Muscle of leg (tissue), 3 donors: ENCODE measurements at regions not wholly inside any gene's neighbourhood (a gene's known extent, or its start where the extent isn't known, plus 50 kb on each side); places are given as distances from the start of the nearest gene placed in this dataset.

ENCODE experiments used
- DNase-seq: peaks from one replicate; pipeline ENCODE4 v3.0.0; 2013
- H3K27ac ChIP-seq: one replicate; pipeline ENCODE4 v1.5.1; 2013; ENCODE audit warnings: mild to moderate bottlenecking, low read length, control low read depth
- H3K27me3 ChIP-seq: one replicate; pipeline ENCODE4 v1.6.1; 2013; ENCODE audit warnings: low read length; ENCODE audit not compliant: control insufficient read depth, insufficient read depth
- H3K36me3 ChIP-seq: one replicate; pipeline ENCODE4 v1.6.1; 2013; ENCODE audit warnings: low read length; ENCODE audit not compliant: control insufficient read depth, insufficient read depth
- H3K4me1 ChIP-seq: one replicate; pipeline ENCODE4 v1.6.1; 2013; ENCODE audit warnings: low read length; ENCODE audit not compliant: control insufficient read depth, insufficient read depth
- H3K4me3 ChIP-seq: one replicate; pipeline ENCODE4 v1.5.1; 2013; ENCODE audit warnings: low read length, control low read depth
- H3K9me3 ChIP-seq: replicated peaks from 2 replicates; pipeline ENCODE4 v1.6.1; 2013; ENCODE audit warnings: low read depth, low read length; ENCODE audit not compliant: control insufficient read depth
- WGBS: methylation state at CpG from one replicate; pipeline ENCODE4 v1.1.5; 2013; ENCODE audit warnings: missing lambda C conversion rate; ENCODE audit not compliant: insufficient coverage; 5-methylcytosine and 5-hydroxymethylcytosine counted together

DNA sequence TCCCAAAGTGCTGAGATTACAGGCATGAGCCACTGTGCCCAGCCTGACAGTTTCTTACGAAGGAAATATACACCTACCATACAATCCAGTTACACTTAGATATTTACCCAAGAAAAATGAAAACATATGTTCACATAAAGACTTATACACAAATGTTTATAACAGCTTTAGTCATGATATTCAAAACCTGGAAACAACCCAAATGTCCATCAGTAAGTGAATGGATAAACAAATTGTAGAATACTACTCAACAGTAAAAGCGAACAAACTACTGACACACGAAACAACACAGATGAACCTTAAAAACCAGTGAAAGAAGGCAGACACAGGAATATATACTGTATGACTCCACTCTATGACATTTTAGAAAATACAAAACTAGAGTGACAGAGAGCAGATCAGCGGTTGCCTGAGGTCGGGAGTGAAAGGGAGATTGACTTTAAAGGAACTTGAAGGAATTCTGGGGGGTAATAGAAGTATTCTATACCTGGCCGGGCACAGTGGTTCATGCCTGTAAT, 83.6 kb downstream of the SPRING1 start:
- Histone ChIP-seq H3K9me3 (peaks cover 5% of the 10 kb centered on the region), H3K27me3 (no peaks in the 10 kb centered on the region), H3K36me3 (no peaks in the 10 kb centered on the region), H3K4me1 (peaks cover 24% of the 10 kb centered on the region), H3K27ac (no peak overlapping the region), H3K4me3 (no peak overlapping the region)
- 100% methylated on average over 2 of the region's 6 CpGs for WGBS
- no peak for DNase-seq

DNA sequence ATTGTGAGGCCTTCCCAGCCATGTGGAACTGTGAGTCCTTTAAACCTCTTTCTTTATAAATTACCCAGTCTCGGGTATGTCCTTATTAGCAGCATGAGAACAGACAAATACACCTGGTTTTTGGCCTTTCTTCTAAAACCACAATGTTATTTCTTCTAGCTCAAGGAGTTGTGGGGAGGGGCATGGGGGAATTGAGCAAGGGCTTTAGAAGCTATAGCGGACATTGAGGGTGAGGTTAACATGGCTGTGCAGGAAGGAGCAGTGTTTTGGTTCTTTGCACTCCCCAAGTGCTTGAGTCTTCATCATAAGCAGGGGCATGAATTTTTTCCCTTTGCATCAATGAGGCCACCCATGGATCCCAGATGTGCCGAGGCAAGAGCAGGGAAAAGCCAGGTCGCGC, 86.8 kb downstream of the SPRING1 start:
- Histone ChIP-seq H3K9me3 (peaks cover 5% of the 10 kb centered on the region), H3K27ac (no peak overlapping the region), H3K4me3 (no peak overlapping the region), H3K4me1 (peaks cover 5% of the 10 kb centered on the region), H3K36me3 (no peaks in the 10 kb centered on the region), H3K27me3 (peaks cover 7% of the 10 kb centered on the region)
- 89% methylated on average over 4 of the region's 5 CpGs for WGBS
- no peak for DNase-seq

DNA sequence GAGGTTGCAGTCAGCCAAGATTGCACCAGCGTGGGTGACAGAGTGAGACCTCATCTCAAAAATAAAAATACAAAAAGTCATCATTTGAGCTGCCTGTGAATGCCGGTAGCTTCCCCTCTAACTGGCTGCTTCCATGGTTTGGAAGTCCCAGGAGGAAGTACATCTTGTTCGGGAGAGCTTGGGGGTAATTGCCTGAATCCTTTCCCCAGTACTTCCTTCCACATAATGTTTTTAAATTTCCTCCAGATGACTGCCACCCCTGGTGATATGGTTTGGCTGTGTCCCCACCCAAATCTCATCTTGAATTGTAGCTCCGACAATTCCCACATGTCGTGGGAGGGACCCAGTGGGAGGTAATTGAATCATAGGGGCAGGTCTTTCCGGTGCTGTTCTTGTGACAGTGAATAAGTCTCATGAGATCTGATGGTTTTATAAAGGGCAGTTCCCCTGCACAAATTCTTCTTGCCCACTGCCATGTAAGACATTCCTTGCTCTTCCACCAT, 87.2 kb downstream of the SPRING1 start:
- H3K4me1 ChIP-seq, result peaks cover 2% of the 10 kb centered on the region
- peaks cover 8% of the 10 kb centered on the region for H3K27me3 ChIP-seq
- WGBS, result no CpG with 5 or more reads among the region's 6 CpGs
- DNase-seq, result no peak
- no peak overlapping the region for H3K27ac ChIP-seq
- no peaks in the 10 kb centered on the region for H3K36me3 ChIP-seq
- peaks cover 5% of the 10 kb centered on the region for H3K9me3 ChIP-seq
- no peak overlapping the region for H3K4me3 ChIP-seq

DNA sequence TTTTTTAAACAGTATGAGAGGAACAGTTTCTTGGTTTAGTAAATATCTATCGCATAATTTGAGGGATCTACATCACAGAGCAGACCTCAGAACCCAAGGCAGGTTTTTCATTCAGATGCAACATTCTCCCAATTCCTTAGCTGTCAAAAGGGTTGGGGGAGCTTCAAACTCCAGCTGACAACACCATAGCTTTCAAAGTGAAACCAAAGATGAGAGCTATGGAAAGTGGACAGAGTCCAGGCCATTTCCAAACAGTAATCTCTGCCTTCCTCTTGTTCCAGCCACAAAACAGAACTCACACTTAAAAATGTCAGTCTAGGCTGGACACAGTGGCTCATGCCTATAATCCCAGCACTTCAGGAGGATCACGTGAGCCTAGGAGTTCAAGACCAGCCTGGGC, 87.8 kb downstream of the SPRING1 start:
- peaks cover 6% of the 10 kb centered on the region for H3K9me3 ChIP-seq
- H3K36me3 ChIP-seq, result no peaks in the 10 kb centered on the region
- H3K27me3 ChIP-seq, result peaks cover 9% of the 10 kb centered on the region
- H3K4me3 ChIP-seq, result no peak overlapping the region
- H3K4me1 ChIP-seq, result no peaks in the 10 kb centered on the region
- DNase-seq, result peak; percentile 47
- 86% methylated on average over 1 of the region's 2 CpGs for WGBS
- H3K27ac ChIP-seq, result no peak overlapping the region

DNA sequence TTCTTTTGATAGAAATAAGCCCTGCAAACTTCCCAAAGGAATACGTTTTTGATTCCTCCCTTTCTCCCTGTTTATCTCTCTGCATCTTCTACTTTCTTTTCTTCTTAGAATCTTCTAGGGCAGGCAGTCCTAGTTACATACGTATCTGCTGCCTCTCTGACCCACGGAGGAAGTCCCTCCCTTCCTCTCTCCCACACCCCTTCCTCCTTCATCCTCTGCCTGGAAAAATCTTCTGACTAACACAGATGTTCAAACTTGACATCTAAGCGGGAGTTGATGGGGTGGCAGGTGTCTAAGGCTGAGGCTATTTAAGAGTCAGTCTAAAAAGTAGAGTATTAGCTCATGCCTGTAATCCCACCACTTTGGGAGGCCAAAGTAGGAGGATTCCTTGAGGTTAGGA, 88.6 kb downstream of the MAP1LC3B2 start:
- H3K27ac ChIP-seq, result no peak overlapping the region

DNA sequence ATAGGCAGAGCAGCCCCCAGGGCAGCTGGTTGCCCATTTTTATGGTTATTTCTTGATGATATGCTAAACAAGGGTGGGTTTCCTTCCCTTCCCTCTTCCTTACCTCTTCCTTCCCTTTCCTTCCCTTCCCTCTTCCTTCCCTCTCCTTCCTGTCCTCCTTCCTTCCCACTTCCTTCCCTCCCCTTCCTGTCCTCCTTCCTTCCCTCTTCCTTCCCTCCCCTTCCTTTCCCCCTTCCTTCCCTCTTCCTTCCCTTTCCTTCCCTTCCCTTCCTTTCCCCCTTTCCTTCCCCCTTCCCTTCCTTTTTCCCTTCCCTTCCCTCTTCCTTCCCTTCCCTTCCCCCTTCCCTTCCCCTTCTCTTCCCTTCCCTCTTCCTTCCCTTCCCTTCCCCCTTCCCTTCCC, 87.7 kb downstream of the MAP1LC3B2 start:
- H3K27me3 ChIP-seq, result peaks cover 10% of the 10 kb centered on the region
- no peaks in the 10 kb centered on the region for H3K36me3 ChIP-seq
- no peaks in the 10 kb centered on the region for H3K4me1 ChIP-seq
- H3K4me3 ChIP-seq, result no peak overlapping the region
- no peak for DNase-seq
- no peak overlapping the region for H3K27ac ChIP-seq
- H3K9me3 ChIP-seq, result peaks cover 5% of the 10 kb centered on the region

More for the DNA sequence above, 88.6 kb downstream of the MAP1LC3B2 start:
- Histone ChIP-seq H3K9me3 (peaks cover 6% of the 10 kb centered on the region), H3K4me1 (no peaks in the 10 kb centered on the region), H3K4me3 (no peak overlapping the region), H3K36me3 (no peaks in the 10 kb centered on the region), H3K27me3 (peaks cover 10% of the 10 kb centered on the region)
- no peak for DNase-seq
- 44% methylated on average over 1 of the region's 4 CpGs for WGBS

DNA sequence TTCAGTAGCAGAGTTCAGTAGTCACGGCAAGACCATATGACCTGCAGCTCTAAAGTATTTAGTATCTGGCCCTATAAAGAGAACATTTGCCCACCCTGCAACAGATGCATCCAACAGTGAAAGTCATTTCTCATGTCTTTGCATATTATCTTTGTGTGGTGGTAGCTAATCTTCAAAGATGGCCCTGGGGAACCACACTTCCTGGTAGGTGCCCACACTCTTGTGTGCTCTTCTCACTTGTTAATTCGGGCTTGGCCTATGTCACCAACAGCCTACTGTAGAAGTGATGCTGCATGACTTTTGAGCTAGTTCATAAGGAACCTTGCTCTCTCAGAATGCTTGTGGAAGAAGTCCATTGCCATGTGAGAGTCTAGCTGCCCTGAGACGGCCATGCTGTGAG, 85.6 kb downstream of the MAP1LC3B2 start:
- 95% methylated on average over 2 of the region's 3 CpGs for WGBS
- DNase-seq, result no peak
- Histone ChIP-seq H3K27ac (no peak overlapping the region), H3K36me3 (no peaks in the 10 kb centered on the region), H3K9me3 (peaks cover 5% of the 10 kb centered on the region), H3K4me1 (no peaks in the 10 kb centered on the region), H3K4me3 (no peak overlapping the region), H3K27me3 (peaks cover 10% of the 10 kb centered on the region)

DNA sequence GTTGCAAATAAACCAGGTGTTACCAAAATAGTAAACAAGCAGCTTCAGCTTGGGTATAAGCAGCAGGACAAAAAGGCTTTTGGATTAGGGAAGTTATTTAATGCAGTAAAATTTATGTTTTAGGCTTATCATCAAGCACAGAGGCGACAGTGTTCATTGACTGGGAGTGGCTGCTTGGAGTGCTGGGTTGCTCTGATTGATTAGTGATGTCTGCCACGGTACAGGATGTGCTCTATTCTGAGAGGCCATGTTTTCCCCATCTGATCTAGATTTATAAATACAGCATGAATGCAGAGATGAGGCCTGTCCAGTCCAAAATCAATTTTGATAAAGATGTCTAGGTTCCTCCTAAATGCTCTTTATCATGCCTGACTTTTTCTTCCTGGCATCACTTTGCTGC, 83.5 kb downstream of the MAP1LC3B2 start:
- no peak overlapping the region for H3K27ac ChIP-seq

DNA sequence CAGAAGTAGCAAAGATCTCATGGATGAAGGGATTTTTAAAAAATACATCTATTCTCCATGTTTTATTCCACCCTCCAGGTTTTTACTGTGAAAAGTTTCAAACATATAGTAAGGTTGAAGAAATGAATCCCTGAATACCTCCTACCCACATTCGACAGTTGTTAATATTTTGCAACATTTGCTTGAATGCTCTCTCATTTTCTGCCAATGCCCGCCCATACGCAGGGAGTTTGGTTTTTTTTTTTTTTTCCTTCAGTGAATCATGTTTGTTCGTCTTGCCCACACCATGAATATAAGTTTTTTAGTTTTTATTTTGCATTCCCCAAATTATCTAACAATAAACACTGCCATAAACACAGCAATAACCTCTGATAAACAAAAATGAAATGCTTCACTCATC, 82.9 kb downstream of the MAP1LC3B2 start:
- WGBS, result no CpG with 5 or more reads among the region's 4 CpGs
- Histone ChIP-seq H3K27me3 (peaks cover 10% of the 10 kb centered on the region), H3K4me3 (no peak overlapping the region), H3K9me3 (peaks cover 5% of the 10 kb centered on the region), H3K4me1 (no peaks in the 10 kb centered on the region), H3K27ac (no peak overlapping the region), H3K36me3 (no peaks in the 10 kb centered on the region)
- no peak for DNase-seq

More for the DNA sequence above, 83.5 kb downstream of the MAP1LC3B2 start:
- Histone ChIP-seq H3K4me1 (no peaks in the 10 kb centered on the region), H3K4me3 (no peak overlapping the region), H3K9me3 (peaks cover 5% of the 10 kb centered on the region), H3K27me3 (peaks cover 10% of the 10 kb centered on the region), H3K36me3 (no peaks in the 10 kb centered on the region)
- no peak for DNase-seq
- 71% methylated on average over 1 of the region's 2 CpGs for WGBS

DNA sequence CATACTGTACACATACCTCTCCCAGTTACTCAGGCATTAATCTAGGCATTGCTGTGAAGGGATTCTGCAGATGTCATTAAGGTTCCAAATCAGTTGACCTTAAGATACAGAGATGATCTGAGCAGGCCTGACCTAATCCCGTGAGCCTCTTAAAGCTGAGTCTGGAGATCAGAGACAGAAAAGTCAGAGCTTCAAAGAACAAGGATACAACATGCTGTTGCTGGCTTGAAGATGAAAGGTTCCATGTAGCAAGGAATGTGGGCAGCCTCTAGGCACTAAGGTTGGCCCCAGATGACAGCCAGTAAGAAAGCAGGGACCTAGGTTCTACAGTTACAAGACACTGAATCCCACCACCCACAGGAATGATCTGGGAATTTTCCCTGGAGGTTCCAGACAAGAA, 81.1 kb downstream of the MAP1LC3B2 start:
- H3K9me3 ChIP-seq, result peaks cover 5% of the 10 kb centered on the region
- no peak overlapping the region for H3K27ac ChIP-seq
- peaks cover 2% of the 10 kb centered on the region for H3K4me1 ChIP-seq
- H3K36me3 ChIP-seq, result no peaks in the 10 kb centered on the region
- DNase-seq, result no peak
- 29% methylated on average over 1 of the region's 1 CpG for WGBS
- no peak overlapping the region for H3K4me3 ChIP-seq
- peaks cover 2% of the 10 kb centered on the region for H3K27me3 ChIP-seq

DNA sequence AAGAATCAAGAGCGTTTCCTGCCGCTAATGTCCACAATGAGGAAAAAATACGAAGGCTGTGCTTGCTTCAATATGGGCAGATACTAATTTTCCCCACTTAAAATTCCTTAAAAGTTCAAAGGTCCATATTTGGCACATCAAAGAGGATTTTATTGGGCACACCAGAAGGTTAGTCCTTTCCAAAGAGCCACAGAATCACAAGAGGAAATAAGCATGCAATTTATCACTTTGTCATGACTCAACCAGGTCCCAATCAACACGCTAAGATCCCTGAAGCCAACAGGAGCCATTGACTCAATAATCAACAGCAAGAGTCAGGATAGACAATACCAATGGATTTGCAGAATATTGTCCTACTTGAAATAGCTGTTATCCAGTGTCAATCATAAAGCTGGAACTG, 80.6 kb downstream of the MAP1LC3B2 start:
- H3K36me3 ChIP-seq, result no peaks in the 10 kb centered on the region
- peaks cover 2% of the 10 kb centered on the region for H3K9me3 ChIP-seq
- H3K27me3 ChIP-seq, result no peaks in the 10 kb centered on the region
- WGBS, result 43% methylated on average over 4 of the region's 4 CpGs
- DNase-seq, result no peak
- H3K4me3 ChIP-seq, result no peak overlapping the region
- peaks cover 2% of the 10 kb centered on the region for H3K4me1 ChIP-seq
- H3K27ac ChIP-seq, result no peak overlapping the region
